Transverse colon (tissue), 4 donors: ENCODE measurements at regions not wholly inside any gene's neighbourhood (a gene's known extent, or its start where the extent isn't known, plus 50 kb on each side); places are given as distances from the start of the nearest gene placed in this dataset.
"Not testable (repeated sequence)": the region's sequence is repeated elsewhere in the genome, so short reads cannot be mapped to it uniquely, and the experiment has no call there.

ENCODE experiments used
- DNase-seq: peaks from one replicate; pipeline ENCODE4 v3.0.0-alpha.2; 2019
- H3K27ac ChIP-seq, 4 donors: fragments of 200-600 bp; sonication (generic); 2 replicates each; pipeline ENCODE4 v1.5.1; 2016 to 2018; ENCODE audit warnings: inconsistent platforms in 4 of 4
- H3K27me3 ChIP-seq: fragments of 200-600 bp; sonication (generic); 2 replicates; pipeline ENCODE4 v1.5.1; 2017; ENCODE audit warnings: inconsistent platforms
- H3K36me3 ChIP-seq, 4 donors: fragments of 200-600 bp; sonication (generic); 2 replicates each; pipeline ENCODE4 v1.5.1; 2017 to 2019; ENCODE audit warnings: inconsistent platforms in 4 of 4
- H3K4me1 ChIP-seq, 4 donors: fragments of 200-600 bp; sonication (generic); 2 replicates each; pipeline ENCODE4 v1.5.1; 2017 to 2020; ENCODE audit warnings: inconsistent platforms in 4 of 4
- H3K4me3 ChIP-seq, 4 donors: fragments of 200-600 bp; sonication (generic); 1 replicate in 1 of 4; 2 replicates in 3 of 4; pipeline versions ENCODE4 v1.5.1 to v1.6.1; 2017 to 2019; ENCODE audit warnings: inconsistent platforms in 4 of 4
- H3K9me3 ChIP-seq, 2 donors: fragments of 200-600 bp; sonication (generic); 2 replicates each; pipeline ENCODE4 v1.5.1; 2017 to 2019; ENCODE audit warnings: inconsistent platforms in 2 of 2
- CTCF ChIP-seq, 5 experiments: fragments of 200-600 bp in 3 of 5; fragments of 450-650 bp in 2 of 5; sonication (generic) in 3 of 5; IDR thresholded peaks; 1 replicate in 2 of 5; 2 replicates in 3 of 5; pipeline ENCODE4 v1.5.1; 2016 to 2017; ENCODE audit warnings: antibody characterized with exemption in 5 of 5, inconsistent platforms in 3 of 5, mild to moderate bottlenecking in 2 of 5, moderate library complexity in 1 of 5
- EP300 ChIP-seq: sonication (generic); formaldehyde crosslinking; IDR thresholded peaks from one replicate; pipeline ENCODE4 v1.6.1; 2017; ENCODE audit warnings: antibody characterized with exemption, low read depth
- POLR2A ChIP-seq: fragments of 450-650 bp; IDR thresholded peaks from one replicate; pipeline ENCODE4 v1.6.1; 2016; ENCODE audit warnings: antibody characterized with exemption, mild to moderate bottlenecking, moderate library complexity
- POLR2AphosphoS5 ChIP-seq, 3 donors: sonication (generic); formaldehyde crosslinking; IDR thresholded peaks; one replicate each; pipeline ENCODE4 v1.6.1; 2016; ENCODE audit warnings: antibody characterized with exemption in 3 of 3
- WGBS, 2 donors: methylation state at CpG; one replicate each; pipeline ENCODE4 v1.1.5; 2018; ENCODE audit warnings: low coverage in 1 of 2; 5-methylcytosine and 5-hydroxymethylcytosine counted together
- in situ Hi-C, 4 donors: fragments of 200-750 bp; cut with MboI; loops; one replicate each; pipeline versions ENCODE4 v1.15.0 to v1.15.1; 2017; ENCODE audit warnings: low sequenced_read_pairs in 3 of 4, low pct_ligation_motif_present in 1 of 4, low pct_unique_long_range_greater_than_20kb in 1 of 4
- intact Hi-C: fragments of 100-400 bp; cut with DNase I; formaldehyde crosslinking; loops from one replicate; pipeline ENCODE4 v1.15.1; 2023; ENCODE audit warnings: low total_unique reads

GRCh38 chr1:54474310-54475251, 68.4 kb upstream of the SSBP3 start:
- in situ Hi-C loops, result loop anchor here in 1 of 4 donors (25.0 kb wide), 1 partner anchor 362 kb away; no protein-coding TSS in a partner anchor
- WGBS, 2 donors, result 4% methylated on average over 13 of the region's 47 CpGs; no CpG with 5 or more reads in 1 of the 2 donors
- peak; percentile 47 for DNase-seq
- Histone ChIP-seq H3K4me1 (peaks cover 3 to 23% (median 15%) of the 10 kb centered on the region in 4 donors), H3K36me3 (no peaks in the 10 kb centered on the region), H3K27me3 (peaks cover 13% of the 10 kb centered on the region), H3K9me3 (no peaks in the 10 kb centered on the region), H3K27ac (peak overlapping the region; percentile 7 to 83 (median 16)), H3K4me3 (peak overlapping the region; percentile 1 to 52 (median 32))
- intact Hi-C loops, result no loop called here
- TF ChIP-seq CTCF (IDR thresholded peaks at IDR 0.05) (no peak), POLR2AphosphoS5 (IDR thresholded peaks at IDR 0.05) (no peak), EP300 (no peak), POLR2A (no peak)

GRCh38 chr1:54471588-54471987, 65.4 kb upstream of the SSBP3 start:
- Histone ChIP-seq H3K4me1 (peaks cover 3 to 23% (median 15%) of the 10 kb centered on the region in 4 donors), H3K36me3 (no peaks in the 10 kb centered on the region), H3K27ac (no peak overlapping the region), H3K4me3 (no peak overlapping the region), H3K27me3 (peaks cover 13% of the 10 kb centered on the region), H3K9me3 (no peaks in the 10 kb centered on the region)
- intact Hi-C loops, result no loop called here
- TF ChIP-seq EP300, result no peak
- no peak for TF ChIP-seq POLR2AphosphoS5 (IDR thresholded peaks at IDR 0.05)
- no peak for TF ChIP-seq CTCF (IDR thresholded peaks at IDR 0.05)
- TF ChIP-seq POLR2A, result no peak
- 80 to 87% methylated on average over 1 to 7 of the region's 7 CpGs for WGBS, 2 donors
- in situ Hi-C loops, result no loop called here
- no peak for DNase-seq

GRCh38 chr1:54469444-54469843, 63.2 kb upstream of the SSBP3 start:
- in situ Hi-C loops, H3K27me3 ChIP-seq, H3K36me3 ChIP-seq, DNase-seq, intact Hi-C loops, H3K4me3 ChIP-seq, H3K9me3 ChIP-seq, H3K27ac ChIP-seq: not testable (repeated sequence)
- WGBS, 2 donors, result 85 to 100% methylated on average over 1 to 2 of the region's 2 CpGs
- H3K4me1 ChIP-seq, result peaks cover 0 to 17% (median 7%) of the 10 kb centered on the region in 4 donors

GRCh38 chr1:54468288-54469084, 62.3 kb upstream of the SSBP3 start:
- DNase-seq, H3K4me3 ChIP-seq, H3K9me3 ChIP-seq, in situ Hi-C loops, intact Hi-C loops, H3K36me3 ChIP-seq, H3K27me3 ChIP-seq, H3K27ac ChIP-seq: not testable (repeated sequence)
- H3K4me1 ChIP-seq, result peaks cover 5 to 19% (median 5%) of the 10 kb centered on the region in 4 donors
- 92 to 94% methylated on average over 1 to 5 of the region's 5 CpGs for WGBS, 2 donors

GRCh38 chr1:54465351-54465811, 59.2 kb upstream of the SSBP3 start:
- no peak for TF ChIP-seq POLR2A
- no peak for TF ChIP-seq CTCF (IDR thresholded peaks at IDR 0.05)
- TF ChIP-seq EP300, result no peak
- TF ChIP-seq POLR2AphosphoS5 (IDR thresholded peaks at IDR 0.05), result no peak
- Histone ChIP-seq H3K4me1 (peaks cover 5 to 32% (median 7%) of the 10 kb centered on the region in 4 donors), H3K27ac (peak overlapping the region in 2 of 4 donors; percentile 6 to 70), H3K36me3 (no peaks in the 10 kb centered on the region), H3K27me3 (no peaks in the 10 kb centered on the region), H3K4me3 (no peak overlapping the region), H3K9me3 (no peaks in the 10 kb centered on the region)
- WGBS, 2 donors, result 59% methylated on average over 5 of the region's 5 CpGs; no CpG with 5 or more reads in 1 of the 2 donors
- intact Hi-C loops (no loop called here), in situ Hi-C loops (no loop called here)
- no peak for DNase-seq
